GM21528 (cell line): ENCODE measurements at regions not wholly inside any gene's neighbourhood (a gene's known extent, or its start where the extent isn't known, plus 50 kb on each side); places are given as distances from the start of the nearest gene placed in this dataset.
"Not testable (repeated sequence)": the region's sequence is repeated elsewhere in the genome, so short reads cannot be mapped to it uniquely, and the experiment has no call there.

Experiments used
- ATAC-seq: cut with Tn5 transposase; IDR thresholded peaks from one replicate; pipeline ENCODE4 v1.9.1; 2021; ENCODE audit warnings: mild to moderate bottlenecking, moderate library complexity; ENCODE audit not compliant: unreplicated experiment, low FRiP score

- ATAC-seq = not testable (repeated sequence)
Measured at GRCh38 chr10:76815505-76815904, 822.1 kb downstream of the KCNMA1 start.

DNA sequence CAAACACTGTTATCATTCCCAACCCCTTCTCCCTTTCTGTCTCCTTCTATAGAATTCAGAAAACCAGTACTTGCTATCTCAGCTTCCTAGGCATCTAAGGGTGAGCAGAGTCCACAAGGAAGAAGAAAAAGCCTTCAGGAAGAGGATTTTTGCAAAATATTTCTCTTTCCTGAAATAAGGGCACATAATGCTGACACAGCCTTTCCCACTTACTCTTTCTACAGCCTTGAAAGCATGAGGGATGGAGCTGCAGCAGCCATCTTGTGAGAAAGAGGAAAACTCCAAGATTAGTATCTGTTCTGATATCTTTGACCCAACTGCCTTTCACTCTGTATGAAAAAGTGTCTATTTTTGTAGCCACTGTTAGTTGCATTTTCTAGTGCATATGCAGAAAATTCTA, 826.2 kb downstream of the KCNMA1 start:
- no peak for ATAC-seq

DNA sequence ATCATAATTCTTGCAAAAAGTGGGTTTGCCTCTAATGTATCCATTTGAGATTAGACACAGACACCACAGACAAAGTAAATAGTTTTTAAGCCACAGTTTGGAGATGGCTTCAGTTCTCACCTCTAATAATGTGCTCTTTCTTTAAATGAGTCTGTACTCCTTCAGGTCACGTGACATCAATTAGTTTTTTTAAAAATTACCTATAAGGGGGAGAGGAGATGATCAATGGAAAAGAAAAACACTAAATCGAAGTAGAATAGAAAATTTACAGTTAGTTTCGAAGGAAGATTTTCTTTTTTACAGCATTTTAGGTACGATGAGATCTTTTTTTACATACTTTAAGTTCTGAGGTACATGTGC, 849.2 kb downstream of the KCNMA1 start:
- no peak for ATAC-seq

DNA sequence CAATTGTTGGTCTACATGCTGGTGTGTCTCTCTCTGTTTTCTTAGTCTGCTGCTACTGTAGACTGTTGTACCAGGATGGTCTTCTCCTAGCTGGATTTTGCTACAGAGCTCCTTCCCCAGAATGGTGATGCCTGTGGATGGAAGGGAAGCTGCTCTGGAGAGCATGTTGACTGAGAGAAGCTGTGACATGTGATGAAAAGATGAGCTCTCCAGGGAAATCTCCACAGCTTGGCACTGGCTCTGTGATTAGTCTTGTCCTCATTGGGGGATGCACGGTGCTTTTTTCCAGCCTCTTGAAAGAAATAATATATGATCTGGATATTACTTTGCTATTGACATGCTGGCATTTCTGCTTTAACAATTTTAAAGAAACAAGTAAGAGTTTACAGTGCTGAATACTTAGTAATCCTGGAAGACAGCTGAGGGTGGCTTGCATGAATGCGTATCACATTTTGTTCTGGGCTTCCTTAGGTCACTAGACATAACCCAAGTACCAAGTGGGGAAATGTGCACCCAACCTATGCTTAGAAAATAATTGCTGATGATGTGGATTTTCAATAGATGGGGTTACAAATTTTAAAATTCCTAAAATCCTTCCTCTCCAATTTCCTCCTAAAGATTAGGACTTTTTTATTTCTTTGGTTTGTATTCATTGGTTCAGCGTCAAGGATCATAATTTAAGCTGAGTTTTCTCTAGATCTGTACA, 849.7 kb downstream of the KCNMA1 start:
- ATAC-seq = no peak

DNA sequence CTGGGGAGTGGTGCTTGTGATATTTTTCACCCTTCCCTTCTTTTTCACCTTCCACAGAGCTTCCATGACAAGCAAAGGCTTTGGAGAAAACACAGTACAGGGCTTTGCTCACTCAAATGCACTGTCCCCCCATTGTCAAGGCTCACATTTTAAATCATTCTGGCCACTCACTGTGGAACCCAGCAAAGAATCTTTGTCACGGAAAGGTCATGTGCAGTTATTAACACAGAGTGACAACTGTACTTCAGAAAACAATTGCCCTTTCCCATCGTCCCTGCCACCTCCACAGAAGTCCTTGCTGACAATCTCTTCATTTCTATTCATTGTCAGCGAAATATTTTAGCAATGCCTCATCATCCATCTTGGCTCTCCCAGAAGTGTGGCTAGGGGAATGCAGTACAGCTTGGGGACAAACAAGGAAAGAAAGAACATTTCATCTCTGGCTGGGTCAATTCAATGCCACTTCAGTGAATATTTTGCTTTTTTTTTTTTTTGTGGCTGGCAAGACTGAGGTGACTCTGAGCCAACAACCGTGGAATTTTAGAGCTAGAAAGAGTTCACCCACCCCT, 851.0 kb downstream of the KCNMA1 start:
- ATAC-seq = no peak

DNA sequence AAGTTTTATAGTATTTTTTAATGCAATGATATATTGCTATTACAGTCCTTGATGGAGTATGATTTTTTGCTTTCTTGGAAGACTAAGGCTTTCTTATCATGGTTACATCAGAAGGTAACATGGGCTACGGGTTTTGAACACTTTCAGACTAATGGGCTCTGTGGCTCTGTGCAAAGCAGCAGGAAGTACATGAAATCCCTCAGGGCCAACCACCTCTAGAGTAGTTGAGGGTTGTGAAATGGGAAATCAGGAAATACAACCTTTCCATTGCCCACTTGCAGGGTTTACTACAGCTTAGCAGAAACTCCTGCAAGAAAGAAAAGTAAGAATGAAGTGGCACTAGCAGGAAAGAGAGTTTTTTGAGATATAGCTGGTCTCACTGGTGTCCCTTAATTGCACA, 853.5 kb downstream of the KCNMA1 start:
- ATAC-seq = no peak

DNA sequence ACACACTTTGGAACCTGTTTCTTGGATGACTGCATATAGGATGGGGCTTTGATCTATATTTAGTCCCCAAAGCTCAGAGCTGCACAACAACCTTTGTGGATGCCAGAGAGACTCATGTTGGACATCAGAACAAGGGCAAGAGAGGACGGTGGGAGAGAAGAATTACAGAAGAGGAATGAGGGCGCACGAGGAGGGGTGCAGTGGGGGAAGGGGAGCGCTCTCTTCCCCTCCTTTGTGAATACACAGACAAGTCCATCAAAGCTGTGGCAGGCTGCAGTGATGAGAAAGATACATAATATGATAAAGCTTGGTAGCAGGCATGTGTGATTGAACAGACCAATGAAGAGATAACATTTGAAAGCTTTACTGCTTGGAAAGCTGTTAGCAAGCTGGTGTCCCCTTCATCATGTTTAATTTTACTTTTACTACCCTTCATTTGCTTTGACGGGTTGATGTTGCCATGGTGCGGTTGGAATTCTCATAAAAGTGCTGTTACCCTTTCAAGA, 857.8 kb downstream of the KCNMA1 start:
- ATAC-seq = no peak

DNA sequence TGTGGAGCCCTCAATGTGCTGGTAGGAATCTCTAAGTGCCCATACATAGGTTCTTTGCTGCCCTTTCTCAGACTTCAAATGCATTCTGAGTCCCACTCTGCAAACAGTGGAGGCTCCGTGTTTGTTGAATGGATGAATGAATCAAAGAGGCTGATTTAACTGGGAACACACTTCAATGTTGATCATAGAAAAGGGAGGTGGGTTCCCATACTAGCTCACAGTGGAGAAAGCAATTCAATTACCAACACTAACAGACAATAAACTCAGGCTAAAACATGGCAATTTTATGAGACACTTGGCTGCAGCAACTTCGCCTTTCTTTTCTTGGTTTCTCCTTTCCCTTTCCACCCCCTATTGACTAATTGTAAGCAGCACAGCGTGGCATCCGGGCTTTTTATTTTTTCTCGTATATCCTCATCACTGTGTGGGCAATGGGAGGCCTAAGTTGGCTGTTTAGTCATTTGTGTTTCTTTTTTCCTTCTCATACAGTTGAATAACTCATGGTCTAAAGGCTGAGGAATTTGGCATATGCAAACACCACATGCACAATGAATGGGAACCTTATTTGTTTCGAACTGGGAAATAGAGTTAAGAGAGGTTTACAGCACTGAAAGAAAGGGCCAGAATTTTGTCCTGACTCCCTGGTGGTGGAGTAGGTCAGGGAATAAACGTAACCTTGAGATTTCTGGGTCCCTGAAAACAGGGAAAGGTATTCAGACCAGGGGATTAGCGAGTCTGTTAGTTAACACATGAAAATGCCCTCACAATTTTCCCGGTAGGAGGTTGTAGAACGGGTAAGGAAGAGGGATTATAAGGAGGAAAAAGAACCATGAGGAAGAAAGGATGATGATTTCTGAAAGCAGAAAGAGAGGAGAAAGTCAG, 858.5 kb downstream of the KCNMA1 start:
- no peak for ATAC-seq

DNA sequence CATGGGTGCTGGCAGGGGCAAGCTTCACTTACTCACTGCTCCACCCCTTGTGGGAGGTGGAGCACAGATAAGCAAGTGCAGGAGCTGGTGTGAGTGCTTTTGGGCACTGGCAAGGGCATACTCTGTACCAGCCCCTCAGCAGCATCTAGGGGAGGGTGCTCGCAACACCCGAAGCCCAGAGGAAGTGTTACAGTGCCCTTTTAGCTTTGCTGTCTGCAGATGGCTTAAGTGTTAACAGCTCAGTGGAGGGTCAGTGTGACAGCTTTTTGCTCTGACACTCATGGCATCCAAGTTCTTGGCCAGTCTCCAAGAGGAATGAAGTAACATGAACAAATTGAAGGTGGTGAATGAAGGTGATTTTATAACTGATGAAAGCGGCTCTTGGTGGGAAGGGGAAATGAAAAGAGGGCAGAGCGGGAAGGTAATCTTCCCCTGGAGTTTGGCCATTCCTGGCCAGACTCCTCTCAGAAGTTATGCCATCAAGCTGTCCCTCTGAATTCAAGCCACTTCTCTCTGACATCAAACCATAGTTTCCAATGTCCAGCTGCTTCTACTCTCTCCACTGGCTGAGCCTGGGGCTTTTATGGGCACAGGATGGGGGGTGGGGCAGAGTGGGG, 862.5 kb downstream of the KCNMA1 start:
- ATAC-seq = no peak

- no peak for ATAC-seq
Measured at GRCh38 chr10:76769582-76769981, 868.0 kb downstream of the KCNMA1 start.

DNA sequence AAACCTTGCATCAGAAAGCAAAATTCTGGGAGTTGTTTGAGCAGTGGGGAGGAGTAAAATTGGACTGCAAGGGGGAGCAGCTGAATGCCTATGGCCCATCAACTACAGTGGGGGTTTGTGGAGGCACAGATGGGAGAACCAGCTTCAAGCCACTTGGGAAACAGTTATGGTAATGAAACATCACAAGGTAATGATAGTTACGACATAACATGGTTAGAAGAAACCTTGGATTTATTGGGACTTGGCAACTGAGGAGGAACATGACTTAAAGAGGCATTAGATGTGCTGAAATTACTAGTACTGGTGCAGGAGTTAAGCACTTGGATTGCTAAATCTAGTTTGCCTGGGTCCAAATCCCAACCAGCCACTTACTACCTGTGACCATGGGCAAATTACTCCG, 868.4 kb downstream of the KCNMA1 start:
- ATAC-seq = no peak

DNA sequence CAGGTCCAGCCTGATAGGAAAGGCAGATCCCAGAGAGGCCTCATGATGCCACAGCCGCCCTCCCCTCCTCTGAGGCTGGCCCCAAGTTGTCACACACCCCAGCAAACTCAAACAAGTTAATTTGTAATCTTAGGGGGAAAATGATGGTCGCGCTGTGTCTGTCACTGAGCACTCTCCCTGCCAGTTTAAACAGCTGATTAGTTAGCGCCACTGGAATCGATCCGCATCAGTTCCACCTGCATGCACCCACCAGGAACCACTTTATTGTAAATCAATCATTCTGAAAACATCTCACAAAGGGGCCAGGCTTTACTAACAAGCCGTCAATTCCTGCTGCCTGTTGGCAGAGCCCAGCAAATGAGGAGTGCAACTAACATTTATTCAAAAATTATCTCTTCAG, 870.9 kb downstream of the KCNMA1 start:
- no peak for ATAC-seq

DNA sequence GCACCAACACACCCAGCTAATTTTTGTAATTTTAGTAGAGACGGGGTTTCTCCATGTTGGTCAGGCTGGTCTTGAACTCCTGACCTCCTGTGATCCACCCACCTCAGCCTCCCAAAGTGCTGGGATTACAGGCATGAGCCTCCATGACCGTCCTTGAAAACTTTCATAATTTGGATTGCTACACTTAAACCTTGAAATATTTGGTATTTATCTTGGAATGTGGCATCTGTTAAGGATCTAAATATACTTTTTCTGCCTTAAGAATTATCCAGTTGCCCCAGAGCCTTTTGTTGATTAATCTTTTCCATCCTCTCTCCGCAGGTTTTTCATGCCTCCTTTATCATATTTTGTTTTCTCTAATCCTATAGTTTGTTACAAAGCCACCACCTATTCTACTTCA, 872.7 kb downstream of the KCNMA1 start:
- not testable (repeated sequence) for ATAC-seq

DNA sequence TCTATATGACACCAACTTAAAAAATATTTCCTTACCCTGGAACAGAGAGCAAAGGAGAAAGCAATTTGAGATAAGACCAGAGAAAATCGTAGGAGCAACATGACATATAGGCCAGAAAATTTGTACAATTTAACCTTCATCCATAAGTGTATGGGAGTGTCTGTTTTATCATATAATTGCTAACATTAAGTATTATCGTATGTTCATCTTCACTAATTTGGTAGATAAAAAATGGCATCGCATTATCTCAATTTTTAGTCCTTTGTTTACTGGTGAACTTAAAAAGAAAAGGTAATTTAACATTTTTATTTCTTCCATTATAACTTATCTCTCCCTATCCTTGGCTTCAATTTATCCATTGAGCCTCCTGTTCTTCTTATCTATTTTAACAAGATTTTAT, 873.4 kb downstream of the KCNMA1 start:
- ATAC-seq = no peak

DNA sequence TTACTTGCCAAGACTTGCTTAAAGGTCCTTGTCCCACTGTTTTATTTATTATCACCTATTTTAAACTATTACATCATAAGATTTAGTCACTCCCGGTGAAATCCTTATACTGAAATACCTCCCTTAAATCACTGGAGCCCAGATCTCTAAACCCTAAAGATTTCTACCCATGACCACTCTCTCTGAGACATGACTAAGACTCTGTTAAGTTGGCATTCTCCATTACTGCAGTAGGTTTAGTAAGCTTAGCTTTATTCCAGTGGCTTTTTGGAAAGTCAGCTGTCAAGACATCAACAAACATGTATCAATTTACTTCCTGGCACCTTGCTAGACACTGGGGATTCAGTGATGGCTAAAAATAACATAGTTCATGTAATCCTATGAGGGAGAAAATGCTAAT, 874.2 kb downstream of the KCNMA1 start:
- no peak for ATAC-seq

GRCh38 chr10:76759681-76760080, 877.9 kb downstream of the KCNMA1 start:
- no peak for ATAC-seq

GRCh38 chr10:76743169-76743568, 894.4 kb downstream of the KCNMA1 start:
- no peak for ATAC-seq

GRCh38 chr10:76740514-76740913, 897.1 kb downstream of the KCNMA1 start:
- ATAC-seq = no peak

- ATAC-seq = no peak
Measured at GRCh38 chr10:76738991-76739390, 898.6 kb downstream of the KCNMA1 start.

- ATAC-seq = no peak
Measured at GRCh38 chr10:76736815-76737618, 900.6 kb downstream of the KCNMA1 start.
